SK-N-SH (cell line): ENCODE measurements at regions not wholly inside any gene's neighbourhood (a gene's known extent, or its start where the extent isn't known, plus 50 kb on each side); places are given as distances from the start of the nearest gene placed in this dataset.

ENCODE experiments used
- CHD2 ChIP-seq: fragments of 150-350 bp; IDR thresholded peaks from 2 replicates; pipeline ENCODE4 v1.6.1; 2018; ENCODE audit warnings: low read length; ENCODE audit not compliant: partially characterized antibody
- EP300 ChIP-seq, 2 experiments: IDR thresholded peaks; 2 replicates each; pipeline versions ENCODE4 v1.4.0 to v1.6.1; 2012; ENCODE audit warnings: borderline replicate concordance in 1 of 2, low read depth in 1 of 2, low read length in 1 of 2
- EZH2phosphoT487 ChIP-seq: fragments of 200-600 bp; sonication (generic); IDR thresholded peaks from 2 replicates; pipeline ENCODE4 v1.6.1; 2017; ENCODE audit warnings: low read depth, mixed run types, mild to moderate bottlenecking, antibody characterized with exemption, moderate library complexity, borderline replicate concordance
- JUND ChIP-seq: IDR thresholded peaks from 2 replicates; pipeline ENCODE4 v1.4.0; 2012
- POLR2AphosphoS5 ChIP-seq: IDR thresholded peaks from 2 replicates; pipeline ENCODE4 v1.6.1; 2012; ENCODE audit warnings: low read depth, low read length
- RFX5 ChIP-seq: IDR thresholded peaks from 2 replicates; pipeline ENCODE4 v1.6.1; 2012; ENCODE audit warnings: mild to moderate bottlenecking, improper control_type of control experiment, low read length
- RXRA ChIP-seq: IDR thresholded peaks from 2 replicates; pipeline ENCODE4 v1.4.0; 2012; ENCODE audit warnings: low read depth, mild to moderate bottlenecking, borderline replicate concordance
- SIN3A ChIP-seq: IDR thresholded peaks from 2 replicates; pipeline ENCODE4 v1.6.1; 2012; ENCODE audit warnings: low read depth, mild to moderate bottlenecking, low read length, moderate library complexity, borderline replicate concordance
- SMC3 ChIP-seq: IDR thresholded peaks from 2 replicates; pipeline ENCODE4 v1.6.1; 2012; ENCODE audit warnings: low read depth, low read length, improper control_type of control experiment
- TF ChIP-seq, protein P1 (sequence below): IDR thresholded peaks from 2 replicates; pipeline ENCODE4 v1.6.1; 2012; ENCODE audit warnings: mild to moderate bottlenecking, low read depth, low read length, moderate library complexity
- TF ChIP-seq, protein P2 (sequence below): fragments of 200-600 bp; sonication (generic); IDR thresholded peaks from 2 replicates; pipeline ENCODE4 v1.6.1; 2017; ENCODE audit warnings: antibody characterized with exemption, mild to moderate bottlenecking, moderate library complexity
- TF ChIP-seq, protein P3 (sequence below): IDR thresholded peaks from 2 replicates; pipeline ENCODE4; 2012
- TF ChIP-seq, protein P4 (sequence below): IDR thresholded peaks from 2 replicates; pipeline ENCODE4 v1.4.0; 2012; ENCODE audit warnings: low read depth, borderline replicate concordance

DNA sequence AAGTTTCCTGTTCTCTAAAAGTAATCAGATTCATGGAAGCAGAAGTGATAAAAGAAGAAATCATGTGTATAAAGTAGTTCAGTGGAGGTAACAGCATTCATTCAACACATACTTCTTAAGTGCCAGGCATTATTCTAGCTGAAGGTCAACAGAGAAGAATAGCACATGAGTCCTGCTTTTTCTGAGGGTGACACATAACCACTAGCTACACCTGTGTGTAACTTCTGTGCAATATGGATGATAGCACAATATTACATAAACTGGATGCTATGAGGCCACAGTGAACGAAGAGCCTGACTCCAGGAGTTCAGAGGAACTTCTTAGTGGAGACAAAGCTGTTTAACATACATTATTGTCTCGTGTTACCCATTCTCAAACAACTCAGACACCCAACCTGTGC lies 114.3 kb upstream of the PCED1B start:
- TF ChIP-seq SMC3 (no peak), SIN3A (no peak), CHD2 (no peak), EP300 (IDR thresholded peaks at IDR 0.05; ENCODE audit: borderline replicate concordance in 1 of 2, low read depth in 1 of 2, low read length in 1 of 2) (no peak), POLR2AphosphoS5 (no peak), JUND (no peak), RFX5 (no peak), EZH2phosphoT487 (no peak), RXRA (no peak)
- TF ChIP-seq, protein P1, sequence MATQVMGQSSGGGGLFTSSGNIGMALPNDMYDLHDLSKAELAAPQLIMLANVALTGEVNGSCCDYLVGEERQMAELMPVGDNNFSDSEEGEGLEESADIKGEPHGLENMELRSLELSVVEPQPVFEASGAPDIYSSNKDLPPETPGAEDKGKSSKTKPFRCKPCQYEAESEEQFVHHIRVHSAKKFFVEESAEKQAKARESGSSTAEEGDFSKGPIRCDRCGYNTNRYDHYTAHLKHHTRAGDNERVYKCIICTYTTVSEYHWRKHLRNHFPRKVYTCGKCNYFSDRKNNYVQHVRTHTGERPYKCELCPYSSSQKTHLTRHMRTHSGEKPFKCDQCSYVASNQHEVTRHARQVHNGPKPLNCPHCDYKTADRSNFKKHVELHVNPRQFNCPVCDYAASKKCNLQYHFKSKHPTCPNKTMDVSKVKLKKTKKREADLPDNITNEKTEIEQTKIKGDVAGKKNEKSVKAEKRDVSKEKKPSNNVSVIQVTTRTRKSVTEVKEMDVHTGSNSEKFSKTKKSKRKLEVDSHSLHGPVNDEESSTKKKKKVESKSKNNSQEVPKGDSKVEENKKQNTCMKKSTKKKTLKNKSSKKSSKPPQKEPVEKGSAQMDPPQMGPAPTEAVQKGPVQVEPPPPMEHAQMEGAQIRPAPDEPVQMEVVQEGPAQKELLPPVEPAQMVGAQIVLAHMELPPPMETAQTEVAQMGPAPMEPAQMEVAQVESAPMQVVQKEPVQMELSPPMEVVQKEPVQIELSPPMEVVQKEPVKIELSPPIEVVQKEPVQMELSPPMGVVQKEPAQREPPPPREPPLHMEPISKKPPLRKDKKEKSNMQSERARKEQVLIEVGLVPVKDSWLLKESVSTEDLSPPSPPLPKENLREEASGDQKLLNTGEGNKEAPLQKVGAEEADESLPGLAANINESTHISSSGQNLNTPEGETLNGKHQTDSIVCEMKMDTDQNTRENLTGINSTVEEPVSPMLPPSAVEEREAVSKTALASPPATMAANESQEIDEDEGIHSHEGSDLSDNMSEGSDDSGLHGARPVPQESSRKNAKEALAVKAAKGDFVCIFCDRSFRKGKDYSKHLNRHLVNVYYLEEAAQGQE, result no peak
- TF ChIP-seq, protein P2, sequence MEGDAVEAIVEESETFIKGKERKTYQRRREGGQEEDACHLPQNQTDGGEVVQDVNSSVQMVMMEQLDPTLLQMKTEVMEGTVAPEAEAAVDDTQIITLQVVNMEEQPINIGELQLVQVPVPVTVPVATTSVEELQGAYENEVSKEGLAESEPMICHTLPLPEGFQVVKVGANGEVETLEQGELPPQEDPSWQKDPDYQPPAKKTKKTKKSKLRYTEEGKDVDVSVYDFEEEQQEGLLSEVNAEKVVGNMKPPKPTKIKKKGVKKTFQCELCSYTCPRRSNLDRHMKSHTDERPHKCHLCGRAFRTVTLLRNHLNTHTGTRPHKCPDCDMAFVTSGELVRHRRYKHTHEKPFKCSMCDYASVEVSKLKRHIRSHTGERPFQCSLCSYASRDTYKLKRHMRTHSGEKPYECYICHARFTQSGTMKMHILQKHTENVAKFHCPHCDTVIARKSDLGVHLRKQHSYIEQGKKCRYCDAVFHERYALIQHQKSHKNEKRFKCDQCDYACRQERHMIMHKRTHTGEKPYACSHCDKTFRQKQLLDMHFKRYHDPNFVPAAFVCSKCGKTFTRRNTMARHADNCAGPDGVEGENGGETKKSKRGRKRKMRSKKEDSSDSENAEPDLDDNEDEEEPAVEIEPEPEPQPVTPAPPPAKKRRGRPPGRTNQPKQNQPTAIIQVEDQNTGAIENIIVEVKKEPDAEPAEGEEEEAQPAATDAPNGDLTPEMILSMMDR, result no peak
- TF ChIP-seq, protein P3, sequence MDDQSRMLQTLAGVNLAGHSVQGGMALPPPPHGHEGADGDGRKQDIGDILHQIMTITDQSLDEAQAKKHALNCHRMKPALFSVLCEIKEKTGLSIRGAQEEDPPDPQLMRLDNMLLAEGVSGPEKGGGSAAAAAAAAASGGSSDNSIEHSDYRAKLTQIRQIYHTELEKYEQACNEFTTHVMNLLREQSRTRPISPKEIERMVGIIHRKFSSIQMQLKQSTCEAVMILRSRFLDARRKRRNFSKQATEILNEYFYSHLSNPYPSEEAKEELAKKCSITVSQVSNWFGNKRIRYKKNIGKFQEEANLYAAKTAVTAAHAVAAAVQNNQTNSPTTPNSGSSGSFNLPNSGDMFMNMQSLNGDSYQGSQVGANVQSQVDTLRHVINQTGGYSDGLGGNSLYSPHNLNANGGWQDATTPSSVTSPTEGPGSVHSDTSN, result no peak
- TF ChIP-seq, protein P4, sequence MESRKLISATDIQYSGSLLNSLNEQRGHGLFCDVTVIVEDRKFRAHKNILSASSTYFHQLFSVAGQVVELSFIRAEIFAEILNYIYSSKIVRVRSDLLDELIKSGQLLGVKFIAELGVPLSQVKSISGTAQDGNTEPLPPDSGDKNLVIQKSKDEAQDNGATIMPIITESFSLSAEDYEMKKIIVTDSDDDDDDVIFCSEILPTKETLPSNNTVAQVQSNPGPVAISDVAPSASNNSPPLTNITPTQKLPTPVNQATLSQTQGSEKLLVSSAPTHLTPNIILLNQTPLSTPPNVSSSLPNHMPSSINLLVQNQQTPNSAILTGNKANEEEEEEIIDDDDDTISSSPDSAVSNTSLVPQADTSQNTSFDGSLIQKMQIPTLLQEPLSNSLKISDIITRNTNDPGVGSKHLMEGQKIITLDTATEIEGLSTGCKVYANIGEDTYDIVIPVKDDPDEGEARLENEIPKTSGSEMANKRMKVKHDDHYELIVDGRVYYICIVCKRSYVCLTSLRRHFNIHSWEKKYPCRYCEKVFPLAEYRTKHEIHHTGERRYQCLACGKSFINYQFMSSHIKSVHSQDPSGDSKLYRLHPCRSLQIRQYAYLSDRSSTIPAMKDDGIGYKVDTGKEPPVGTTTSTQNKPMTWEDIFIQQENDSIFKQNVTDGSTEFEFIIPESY, result no peak
